ENCODE measurements at regions not wholly inside any gene's neighbourhood (a gene's known extent, or its start where the extent isn't known, plus 50 kb on each side); places are given as distances from the start of the nearest gene placed in this dataset.

DNA sequence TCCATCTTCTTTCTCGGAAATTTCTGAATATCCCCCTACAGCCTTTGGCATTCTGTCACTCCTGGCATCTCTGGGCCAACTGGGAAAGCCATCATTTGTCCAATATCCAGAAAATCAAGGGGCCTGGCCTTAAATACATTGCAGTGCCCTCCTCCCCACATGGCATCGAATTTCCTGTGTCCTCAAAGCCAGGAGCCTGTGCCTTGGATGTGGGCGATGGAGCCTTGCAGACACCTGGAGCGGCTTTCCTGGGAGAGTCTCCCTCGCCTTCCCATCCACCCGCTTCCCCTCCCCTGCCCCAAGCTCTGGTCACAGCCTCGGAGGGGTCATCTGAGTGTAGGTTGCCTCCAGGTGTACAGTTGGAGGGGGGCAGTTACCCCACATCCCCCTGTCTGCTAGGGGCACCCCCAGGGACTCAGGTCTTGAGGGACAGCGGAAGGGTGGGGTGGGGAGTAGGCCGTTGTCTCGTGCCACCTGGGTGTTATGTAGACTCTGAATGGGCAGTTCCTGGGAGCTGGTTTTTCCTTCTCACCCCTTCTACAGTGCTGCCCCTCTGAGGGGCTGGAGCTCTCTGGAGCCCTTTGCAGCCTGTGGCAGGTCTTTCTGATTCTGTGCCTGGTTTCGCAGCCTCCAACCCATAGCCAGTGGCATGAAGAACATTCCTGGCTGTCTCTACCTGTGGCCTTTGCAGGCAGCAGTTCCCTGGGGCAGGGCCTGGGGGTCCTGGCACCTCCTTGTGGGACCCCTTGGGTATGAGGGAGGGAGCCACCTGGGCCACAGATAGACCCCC is 239.8 kb downstream of the SEC14L1 start:
- DNase-seq (ENCODE audit: low read depth in 1 of 2, low spot score in 1 of 2), result no peak
- no peak for TF ChIP-seq JUND (IDR thresholded peaks at IDR 0.05; ENCODE audit: low read depth)
- in situ Hi-C loops (cut with HindIII; ENCODE audit: low pct_unique_long_range_greater_than_20kb, low sequenced_read_pairs), result no loop called here

GRCh38 chr17:77381185-77381700 is 240.5 kb downstream of the SEC14L1 start:
- in situ Hi-C loops (cut with HindIII; ENCODE audit: low pct_unique_long_range_greater_than_20kb, low sequenced_read_pairs), result no loop called here
- no peak for TF ChIP-seq JUND (IDR thresholded peaks at IDR 0.05; ENCODE audit: low read depth)
- no peak for DNase-seq (ENCODE audit: low read depth in 1 of 2, low spot score in 1 of 2)

- no peak for DNase-seq (ENCODE audit: low read depth in 1 of 2, low spot score in 1 of 2)
- no peak for TF ChIP-seq JUND (IDR thresholded peaks at IDR 0.05; ENCODE audit: low read depth)
- in situ Hi-C loops (cut with HindIII; ENCODE audit: low pct_unique_long_range_greater_than_20kb, low sequenced_read_pairs), result no loop called here
Measured at GRCh38 chr17:77381731-77382130, 241.0 kb downstream of the SEC14L1 start.

DNA sequence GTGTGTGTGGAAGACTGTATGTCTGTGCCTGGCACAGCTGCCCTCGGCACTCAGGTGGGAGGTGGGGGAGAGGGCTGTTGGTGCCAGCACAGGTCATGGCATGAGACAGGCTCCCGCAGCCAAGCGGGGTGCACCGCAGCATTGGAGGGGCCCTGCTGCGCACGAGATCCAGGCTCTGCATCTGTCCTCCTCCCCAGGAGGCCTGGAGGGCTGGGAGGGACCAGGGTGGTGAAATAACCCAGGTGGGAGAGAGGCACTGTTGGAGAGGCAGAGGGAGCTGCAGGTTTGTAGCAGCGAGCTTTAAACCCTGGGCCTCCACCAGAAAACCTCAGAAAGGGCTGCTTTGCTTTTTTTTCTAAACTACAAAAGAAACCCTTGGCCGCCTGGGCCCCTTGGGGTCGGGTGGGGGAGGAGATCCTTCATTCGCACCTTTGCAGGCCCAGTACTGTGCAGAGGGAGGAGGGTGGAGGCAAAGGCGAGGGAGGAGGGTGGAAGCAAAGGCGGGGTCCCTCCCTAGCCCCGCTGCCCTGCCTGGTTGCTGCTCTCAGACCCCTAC is 241.7 kb downstream of the SEC14L1 start:
- no peak for TF ChIP-seq JUND (IDR thresholded peaks at IDR 0.05; ENCODE audit: low read depth)
- in situ Hi-C loops (cut with HindIII; ENCODE audit: low pct_unique_long_range_greater_than_20kb, low sequenced_read_pairs), result no loop called here
- DNase-seq (ENCODE audit: low read depth in 1 of 2, low spot score in 1 of 2), result no peak

GRCh38 chr17:77382966-77383612 is 242.3 kb downstream of the SEC14L1 start:
- no peak for TF ChIP-seq JUND (IDR thresholded peaks at IDR 0.05; ENCODE audit: low read depth)
- in situ Hi-C loops (cut with HindIII; ENCODE audit: low pct_unique_long_range_greater_than_20kb, low sequenced_read_pairs), result no loop called here
- no peak for DNase-seq (ENCODE audit: low read depth in 1 of 2, low spot score in 1 of 2)

DNA sequence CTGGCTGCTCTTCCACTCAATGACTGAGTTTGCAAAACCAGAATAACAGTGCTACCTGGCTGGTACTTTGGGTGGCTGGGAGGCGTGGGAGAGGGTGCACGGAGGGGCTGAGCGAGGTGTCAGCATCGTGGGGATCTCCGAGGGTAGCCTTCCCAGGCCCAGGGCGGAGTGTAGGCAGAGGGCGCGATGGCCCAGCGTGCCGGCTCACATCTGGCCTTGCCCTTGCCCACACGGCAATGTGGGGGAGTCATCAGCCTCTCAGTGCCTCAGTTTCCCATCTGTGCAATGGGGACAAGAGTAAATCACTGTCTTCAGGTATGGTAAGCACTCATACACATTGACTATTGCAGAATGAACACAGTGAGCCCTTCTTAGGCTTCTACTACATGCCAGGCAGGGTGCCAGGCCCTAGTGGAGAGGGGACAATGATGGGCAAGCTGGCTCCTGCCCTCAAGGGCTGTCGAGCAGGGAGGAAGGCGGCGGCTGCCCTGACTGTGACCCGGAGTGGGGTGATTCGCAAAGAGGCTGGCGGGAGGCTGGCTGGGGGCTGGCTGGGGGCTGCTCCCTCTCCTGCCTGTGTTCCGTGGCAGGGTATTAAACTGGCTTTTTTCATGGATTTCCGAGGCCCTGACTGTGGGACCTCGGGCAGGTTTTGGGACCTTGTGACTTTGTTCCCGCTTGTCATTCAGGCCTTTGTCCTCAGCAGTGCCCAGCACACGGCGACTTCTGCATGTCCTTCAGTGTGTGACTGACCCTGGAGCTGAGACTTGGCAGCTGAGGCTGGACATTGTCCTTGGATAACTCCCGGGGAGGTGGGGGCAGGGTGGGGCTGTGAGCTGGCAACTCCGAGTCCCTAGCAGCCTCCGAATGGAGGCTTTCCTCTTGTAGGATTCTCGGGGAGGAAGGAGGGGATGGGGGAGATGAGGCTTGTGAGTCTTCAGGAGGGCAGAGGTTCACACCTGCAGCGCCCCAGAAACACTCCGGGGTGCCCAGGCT is 243.1 kb downstream of the SEC14L1 start:
- no peak for TF ChIP-seq JUND (IDR thresholded peaks at IDR 0.05; ENCODE audit: low read depth)
- no peak for DNase-seq (ENCODE audit: low read depth in 1 of 2, low spot score in 1 of 2)
- in situ Hi-C loops (cut with HindIII; ENCODE audit: low pct_unique_long_range_greater_than_20kb, low sequenced_read_pairs), result no loop called here

DNA sequence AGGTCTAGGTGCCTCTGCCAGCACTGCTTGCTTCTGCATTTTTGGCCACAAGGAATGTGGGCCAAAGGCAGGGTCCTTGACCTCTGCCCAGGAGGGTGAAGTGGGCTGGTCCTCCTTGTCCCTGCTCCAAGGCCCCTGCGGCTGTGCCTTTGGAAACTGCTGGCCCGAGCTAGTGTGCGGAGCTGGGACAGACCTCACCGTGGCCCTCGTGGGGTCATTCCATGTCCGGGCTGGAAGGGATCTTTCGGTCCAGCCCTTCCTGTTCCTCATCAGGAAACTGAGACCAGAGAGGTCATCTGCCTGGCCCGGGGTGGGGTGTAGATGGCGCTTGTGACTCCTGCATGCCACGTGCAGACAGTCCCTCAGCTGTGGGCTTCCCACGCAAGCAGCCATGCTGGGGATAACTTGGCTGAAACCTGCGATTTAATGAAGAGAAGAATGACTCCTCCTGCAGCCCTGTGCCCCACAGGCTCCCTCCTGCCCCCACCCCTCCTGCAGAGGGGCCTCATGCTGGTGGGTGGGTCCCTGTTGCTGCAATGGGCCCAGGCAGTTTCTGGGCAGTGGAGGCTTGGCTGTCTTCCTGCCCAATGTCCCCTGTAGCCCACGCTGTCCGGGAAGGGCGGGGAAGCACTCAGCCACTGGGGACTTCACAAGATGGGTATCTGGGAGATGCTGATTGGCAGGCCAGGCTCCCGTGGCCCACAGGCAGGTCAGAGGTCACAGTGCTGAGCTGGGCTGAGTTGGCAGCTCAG is 245.2 kb downstream of the SEC14L1 start:
- DNase-seq (ENCODE audit: low read depth in 1 of 2, low spot score in 1 of 2), result no peak
- no peak for TF ChIP-seq JUND (IDR thresholded peaks at IDR 0.05; ENCODE audit: low read depth)
- in situ Hi-C loops (cut with HindIII; ENCODE audit: low pct_unique_long_range_greater_than_20kb, low sequenced_read_pairs), result no loop called here

- no peak for DNase-seq (ENCODE audit: low read depth in 1 of 2, low spot score in 1 of 2)
- in situ Hi-C loops (cut with HindIII; ENCODE audit: low pct_unique_long_range_greater_than_20kb, low sequenced_read_pairs), result no loop called here
- no peak for TF ChIP-seq JUND (IDR thresholded peaks at IDR 0.05; ENCODE audit: low read depth)
Measured at GRCh38 chr17:77386502-77387192, 245.9 kb downstream of the SEC14L1 start.

- in situ Hi-C loops (cut with HindIII; ENCODE audit: low pct_unique_long_range_greater_than_20kb, low sequenced_read_pairs), result no loop called here
- TF ChIP-seq JUND (IDR thresholded peaks at IDR 0.05; ENCODE audit: low read depth), result no peak
- DNase-seq (ENCODE audit: low read depth in 1 of 2, low spot score in 1 of 2), result no peak
Measured at GRCh38 chr17:77387891-77388290, 247.1 kb downstream of the SEC14L1 start.

- no peak for TF ChIP-seq JUND (IDR thresholded peaks at IDR 0.05; ENCODE audit: low read depth)
- in situ Hi-C loops (cut with HindIII; ENCODE audit: low pct_unique_long_range_greater_than_20kb, low sequenced_read_pairs), result no loop called here
- no peak for DNase-seq (ENCODE audit: low read depth in 1 of 2, low spot score in 1 of 2)
Measured at GRCh38 chr17:77388384-77389306, 247.9 kb downstream of the SEC14L1 start.

All from T47D (cell line).